Endothelial cell of umbilical vein (primary cell): ENCODE measurements at regions not wholly inside any gene's neighbourhood (a gene's known extent, or its start where the extent isn't known, plus 50 kb on each side); places are given as distances from the start of the nearest gene placed in this dataset.

Experiments
- BruUV-seq: library from RNA; stranded (reverse); fragments of 400-500 nt; replicated peaks from 2 replicates; lab custom pipeline; 2021; lab: Mats Ljungman, UMichigan
- CTCF ChIA-PET: fragments of 300-600, 350-600 bp; sonication (Branson Sonifier 250); formaldehyde crosslinking; loops from one replicate; lab custom pipeline; 2021; ENCODE audit warnings: antibody characterized with exemption, inconsistent platforms; lab: Charles Lee
- POLR2A ChIA-PET: fragments of 300-600, 350-600 bp; sonication (Branson Sonifier 250); formaldehyde crosslinking; loops from one replicate; lab custom pipeline; 2021; ENCODE audit warnings: antibody characterized with exemption, inconsistent platforms; lab: Charles Lee
- DNase-seq: peaks from one replicate; pipeline ENCODE4 v3.0.0-alpha.2; 2011; ENCODE audit warnings: low read depth, low spot score
- FAIRE-seq: peaks from 2 replicates; lab custom pipeline; 2011; peaks lifted over from hg19 to GRCh38; lab: Jason Lieb, UNC
- H2AFZ ChIP-seq: 2 replicates; pipeline ENCODE4 v1.6.0; 2012; ENCODE audit warnings: low read depth, low read length, control low read depth, inconsistent platforms
- H3K27ac ChIP-seq: 2 replicates; pipeline ENCODE4 v1.5.1; 2011; ENCODE audit warnings: low read depth, mild to moderate bottlenecking, control low read depth, low read length, moderate library complexity; ENCODE audit not compliant: insufficient read depth
- H3K27me3 ChIP-seq, 2 experiments: 2 replicates each; pipeline versions ENCODE4 v1.6.0 to v1.6.1; 2011; ENCODE audit warnings: low read length in 2 of 2, mixed read lengths in 1 of 2; ENCODE audit not compliant: control insufficient read depth in 2 of 2, insufficient read depth in 2 of 2
- H3K36me3 ChIP-seq, 2 experiments: 2 replicates in 1 of 2; 3 replicates in 1 of 2; pipeline ENCODE4 v1.5.1; 2011; ENCODE audit warnings: low read length in 2 of 2, mild to moderate bottlenecking in 1 of 2, moderate library complexity in 1 of 2; ENCODE audit not compliant: control insufficient read depth in 2 of 2, insufficient read depth in 2 of 2; ENCODE audit errors: extremely low read depth in 1 of 2
- H3K4me1 ChIP-seq: 3 replicates; pipeline ENCODE4 v1.5.1; 2011; ENCODE audit warnings: mild to moderate bottlenecking, low read length; ENCODE audit not compliant: control insufficient read depth, insufficient read depth; ENCODE audit errors: extremely low read depth
- H3K4me2 ChIP-seq: 2 replicates; pipeline ENCODE4 v1.6.1; 2011; ENCODE audit warnings: low read length, control low read depth, mixed read lengths; ENCODE audit not compliant: insufficient read depth
- H3K4me3 ChIP-seq, 3 experiments: fragments of 200-600 bp in 1 of 3; sonication (generic), shearing (Covaris generic) in 1 of 3; replicated peaks in 1 of 3; 2 replicates each; pipeline ENCODE4 v1.5.1; 2011 to 2016; ENCODE audit warnings: control low read depth in 3 of 3, low read length in 3 of 3, mild to moderate bottlenecking in 2 of 3, inconsistent platforms in 1 of 3, low read depth in 1 of 3, moderate library complexity in 1 of 3; ENCODE audit not compliant: insufficient read depth in 1 of 3
- H3K79me2 ChIP-seq: 2 replicates; pipeline ENCODE4 v1.6.0; 2012; ENCODE audit warnings: low read length, inconsistent platforms; ENCODE audit not compliant: control insufficient read depth, insufficient read depth
- H3K9ac ChIP-seq: replicated peaks from 2 replicates; pipeline ENCODE3; 2011; ENCODE audit warnings: low read length, control low read depth; ENCODE audit not compliant: insufficient read depth; ENCODE audit errors: extremely low read depth
- H3K9me1 ChIP-seq: replicated peaks from 3 replicates; pipeline ENCODE4 v1.6.0; 2011; ENCODE audit warnings: mild to moderate bottlenecking, low read length; ENCODE audit not compliant: control insufficient read depth, insufficient read depth; ENCODE audit errors: extremely low read depth
- H3K9me3 ChIP-seq: replicated peaks from 2 replicates; pipeline ENCODE4 v1.5.1; 2012; ENCODE audit warnings: low read length, inconsistent platforms; ENCODE audit not compliant: control insufficient read depth, insufficient read depth
- H4K20me1 ChIP-seq: replicated peaks from 2 replicates; pipeline ENCODE3; 2011; ENCODE audit warnings: mild to moderate bottlenecking, low read length; ENCODE audit not compliant: control insufficient read depth, insufficient read depth; ENCODE audit errors: extremely low read depth
- CTCF ChIP-seq, 2 donors: IDR thresholded peaks; 1 replicate in 1 of 2; 2 replicates in 1 of 2; pipeline ENCODE4 v1.5.1; 2011; ENCODE audit warnings: low read length in 2 of 2, mild to moderate bottlenecking in 2 of 2, moderate library complexity in 2 of 2, control low read depth in 1 of 2, inconsistent platforms in 1 of 2, low read depth in 1 of 2; ENCODE audit not compliant: insufficient read depth in 1 of 2; ENCODE audit errors: extremely low read depth in 1 of 2
- EZH2 ChIP-seq: IDR thresholded peaks from 2 replicates; pipeline ENCODE4 v1.6.1; 2012; ENCODE audit warnings: borderline replicate concordance, low read depth, mild to moderate bottlenecking, moderate library complexity, low read length, inconsistent platforms; ENCODE audit not compliant: severe bottlenecking
- FOS ChIP-seq: IDR thresholded peaks from 2 replicates; pipeline ENCODE4 v1.6.1; 2011; ENCODE audit warnings: mild to moderate bottlenecking, low read length, moderate library complexity, borderline replicate concordance; ENCODE audit not compliant: insufficient read depth
- GATA2 ChIP-seq: IDR thresholded peaks from 2 replicates; pipeline ENCODE4 v1.7.0; 2011; ENCODE audit warnings: low read depth, mild to moderate bottlenecking, moderate library complexity, mixed read lengths, low read length; ENCODE audit not compliant: insufficient read length, insufficient read depth
- JUN ChIP-seq: IDR thresholded peaks from 2 replicates; pipeline ENCODE4 v1.6.1; 2011; ENCODE audit warnings: borderline replicate concordance, low read depth; ENCODE audit not compliant: insufficient read length, insufficient read depth
- MYC ChIP-seq: IDR thresholded peaks from one replicate; pipeline ENCODE4 v1.6.1; 2011; ENCODE audit warnings: mild to moderate bottlenecking, low read depth, low read length
- POLR2A ChIP-seq: IDR thresholded peaks from 2 replicates; pipeline ENCODE4 v1.6.1; 2012; ENCODE audit warnings: low read depth, mild to moderate bottlenecking, control low read depth, low read length
- POLR2AphosphoS5 ChIP-seq: IDR thresholded peaks from 2 replicates; pipeline ENCODE4 v1.6.1; 2012; ENCODE audit warnings: low read depth, mild to moderate bottlenecking, control low read depth, low read length, moderate library complexity; ENCODE audit not compliant: insufficient read depth
- dilution Hi-C: fragments of 300-500 bp; cut with MboI; formaldehyde crosslinking; loops from one replicate; pipeline ENCODE4 v1.15.0; 2019; ENCODE audit warnings: low sequenced_read_pairs; ENCODE audit not compliant: extremely low pct_ligation_motif_present
- intact Hi-C: fragments of 100-400 bp; cut with micrococcal nuclease; formaldehyde crosslinking; loops from one replicate; pipeline ENCODE4 v1.10.0; 2022
- TF ChIP-seq, protein P1 (sequence below): IDR thresholded peaks from 2 replicates; pipeline ENCODE4 v1.6.1; 2011; ENCODE audit not compliant: insufficient read depth, insufficient read length

DNA sequence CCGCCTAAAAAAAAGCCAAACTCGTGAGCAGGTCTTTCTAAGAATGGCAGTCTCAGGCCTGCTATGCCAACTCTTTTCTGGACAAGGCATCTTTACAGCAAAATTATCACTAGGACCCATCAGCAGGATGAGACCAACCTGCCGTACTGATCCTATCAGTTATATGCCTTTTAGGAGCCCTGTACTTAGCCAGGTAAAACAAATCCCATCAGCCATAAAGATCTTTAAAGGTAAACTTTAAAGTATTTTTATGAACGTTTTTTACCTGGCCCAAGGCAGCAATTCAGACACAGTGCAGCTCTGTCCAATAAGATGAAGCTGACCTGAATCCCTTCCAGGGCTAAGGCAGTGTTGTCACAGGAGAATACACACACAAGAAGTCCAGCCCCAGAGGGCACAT is 51.3 kb upstream of the TGM3 start:
- no peak overlapping the region for H3K4me2 ChIP-seq
- H3K27me3 ChIP-seq: peaks cover 3 to 5% of the 10 kb centered on the region in 2 experiments
- H4K20me1 ChIP-seq: no peaks in the 10 kb centered on the region
- no peak overlapping the region for H3K9ac ChIP-seq
- no peak overlapping the region for H3K27ac ChIP-seq
- ChIA-PET CTCF (no interaction called here), POLR2A (no interaction called here)
- H2AFZ ChIP-seq: no peak overlapping the region
- DNase-seq: no peak
- H3K4me3 ChIP-seq: no peak overlapping the region
- TF ChIP-seq POLR2A: no peak
- no peak for TF ChIP-seq FOS
- TF ChIP-seq CTCF (IDR thresholded peaks at IDR 0.05; ENCODE audit: extremely low read depth in 1 of 2, insufficient read depth in 1 of 2, low read depth in 1 of 2, low read length in 2 of 2): no peak
- TF ChIP-seq MYC: no peak
- TF ChIP-seq EZH2: no peak
- no peaks in the 10 kb centered on the region for H3K79me2 ChIP-seq
- no peaks in the 10 kb centered on the region for H3K9me1 ChIP-seq
- FAIRE-seq: no peak
- H3K4me1 ChIP-seq: no peaks in the 10 kb centered on the region
- intact Hi-C loops (no loop called here), dilution Hi-C loops (no loop called here)
- BruUV-seq: no TSS peak
- H3K9me3 ChIP-seq: no peaks in the 10 kb centered on the region
- no peaks in the 10 kb centered on the region for H3K36me3 ChIP-seq

- H3K4me1 ChIP-seq: no peaks in the 10 kb centered on the region
- H3K36me3 ChIP-seq: no peaks in the 10 kb centered on the region
- BruUV-seq: no TSS peak
- no peak overlapping the region for H2AFZ ChIP-seq
- no peak for FAIRE-seq
- no peak for DNase-seq
- no peak overlapping the region for H3K4me2 ChIP-seq
- dilution Hi-C loops (no loop called here), intact Hi-C loops (no loop called here)
- no peaks in the 10 kb centered on the region for H3K79me2 ChIP-seq
- POLR2A ChIA-PET: no interaction called here
- peaks cover 1 to 5% of the 10 kb centered on the region in 2 experiments for H3K27me3 ChIP-seq
- TF ChIP-seq MYC: no peak
- no peak for TF ChIP-seq CTCF (IDR thresholded peaks at IDR 0.05; ENCODE audit: extremely low read depth in 1 of 2, insufficient read depth in 1 of 2, low read depth in 1 of 2, low read length in 2 of 2)
- TF ChIP-seq POLR2A: no peak
- TF ChIP-seq GATA2: no peak
- TF ChIP-seq EZH2: no peak
- TF ChIP-seq, protein P1, sequence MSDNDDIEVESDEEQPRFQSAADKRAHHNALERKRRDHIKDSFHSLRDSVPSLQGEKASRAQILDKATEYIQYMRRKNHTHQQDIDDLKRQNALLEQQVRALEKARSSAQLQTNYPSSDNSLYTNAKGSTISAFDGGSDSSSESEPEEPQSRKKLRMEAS: no peak
- no peak for TF ChIP-seq POLR2AphosphoS5
- TF ChIP-seq FOS: no peak
- no peak for TF ChIP-seq JUN
- CTCF ChIA-PET: no interaction called here
- H3K4me3 ChIP-seq: no peak overlapping the region
- no peak overlapping the region for H3K9ac ChIP-seq
- no peaks in the 10 kb centered on the region for H3K9me1 ChIP-seq
- no peaks in the 10 kb centered on the region for H3K9me3 ChIP-seq
- no peak overlapping the region for H3K27ac ChIP-seq
- H4K20me1 ChIP-seq: no peaks in the 10 kb centered on the region
Observed at GRCh38 chr20:2244993-2245392, 50.8 kb upstream of the TGM3 start.
